ENCODE measurements at regions not wholly inside any gene's neighbourhood (a gene's known extent, or its start where the extent isn't known, plus 50 kb on each side); places are given as distances from the start of the nearest gene placed in this dataset.

GRCh38 chr10:119996944-119997343 lies 104.4 kb downstream of the SEC23IP start:
- POLR2A ChIA-PET, result no interaction called here
- Mint-ChIP-seq H3K4me1 (no peaks in the 10 kb centered on the region), H3K27me3 (peaks cover 23 to 30% of the 10 kb centered on the region in 2 donors), H3K27ac (no peak overlapping the region), H3K4me3 (no peak overlapping the region), H3K9me3 (peaks cover 16 to 28% (median 17%) of the 10 kb centered on the region in 3 donors), H3K36me3 (no peaks in the 10 kb centered on the region)
- H3K4me3 ChIP-seq (ENCODE audit: control insufficient read depth in 1 of 2, extremely low read depth in 1 of 2, low read length in 1 of 2), result no peak overlapping the region
- no peaks in the 10 kb centered on the region for H3K4me1 ChIP-seq (ENCODE audit: control insufficient read depth in 1 of 2, extremely low read depth in 1 of 2, insufficient read depth in 2 of 2, low read length in 2 of 2)
- ATAC-seq (replicated peaks in 1 of 4) (no peak), DNase-seq (no peak)
- no peak overlapping the region for H3K27ac ChIP-seq (ENCODE audit: low read length)
- H3K9me3 ChIP-seq, result no peaks in the 10 kb centered on the region
- no peaks in the 10 kb centered on the region for H3K36me3 ChIP-seq (ENCODE audit: control insufficient read depth in 2 of 2, extremely low read depth in 1 of 2, insufficient read depth in 1 of 2, low read length in 1 of 2)
- CTCF ChIA-PET, result no interaction called here
- peaks cover 0 to 6% of the 10 kb centered on the region in 2 experiments for H3K27me3 ChIP-seq (replicated peaks in 1 of 2; ENCODE audit: control insufficient read depth in 2 of 2, extremely low read depth in 1 of 2, insufficient read depth in 2 of 2, low read length in 1 of 2)

GRCh38 chr10:119997429-119997828 lies 104.9 kb downstream of the SEC23IP start:
- H3K9me3 ChIP-seq, result no peaks in the 10 kb centered on the region
- H3K27ac Mint-ChIP-seq, result no peak overlapping the region
- no peaks in the 10 kb centered on the region for H3K4me1 ChIP-seq (ENCODE audit: control insufficient read depth in 1 of 2, extremely low read depth in 1 of 2, insufficient read depth in 2 of 2, low read length in 2 of 2)
- no peak overlapping the region for H3K4me3 Mint-ChIP-seq
- CTCF ChIA-PET, result no interaction called here
- no peak for ATAC-seq (replicated peaks in 1 of 4)
- H3K27me3 Mint-ChIP-seq, result peaks cover 27 to 28% of the 10 kb centered on the region in 2 donors
- H3K36me3 Mint-ChIP-seq, result no peaks in the 10 kb centered on the region
- no peak for DNase-seq
- H3K36me3 ChIP-seq (ENCODE audit: control insufficient read depth in 2 of 2, extremely low read depth in 1 of 2, insufficient read depth in 1 of 2, low read length in 1 of 2), result no peaks in the 10 kb centered on the region
- peaks cover 0 to 10% of the 10 kb centered on the region in 2 experiments for H3K27me3 ChIP-seq (replicated peaks in 1 of 2; ENCODE audit: control insufficient read depth in 2 of 2, extremely low read depth in 1 of 2, insufficient read depth in 2 of 2, low read length in 1 of 2)
- H3K9me3 Mint-ChIP-seq, result peaks cover 16 to 28% (median 17%) of the 10 kb centered on the region in 3 donors
- no peak overlapping the region for H3K4me3 ChIP-seq (ENCODE audit: control insufficient read depth in 1 of 2, extremely low read depth in 1 of 2, low read length in 1 of 2)
- H3K27ac ChIP-seq (ENCODE audit: low read length), result no peak overlapping the region
- POLR2A ChIA-PET, result no interaction called here
- H3K4me1 Mint-ChIP-seq, result no peaks in the 10 kb centered on the region
- WGBS (ENCODE audit: insufficient coverage), result 86% methylated on average over 1 of the region's 2 CpGs

- H3K4me3 ChIP-seq (ENCODE audit: control insufficient read depth in 1 of 2, extremely low read depth in 1 of 2, low read length in 1 of 2), result no peak overlapping the region
- H3K9me3 Mint-ChIP-seq, result peaks cover 0 to 5% (median 5%) of the 10 kb centered on the region in 3 donors
- 40% methylated on average over 1 of the region's 5 CpGs for WGBS (ENCODE audit: insufficient coverage)
- no peaks in the 10 kb centered on the region for H3K9me3 ChIP-seq
- ChIA-PET POLR2A (no interaction called here), CTCF (no interaction called here)
- no peak overlapping the region for H3K27ac Mint-ChIP-seq
- H3K4me1 ChIP-seq (ENCODE audit: control insufficient read depth in 1 of 2, extremely low read depth in 1 of 2, insufficient read depth in 2 of 2, low read length in 2 of 2), result no peaks in the 10 kb centered on the region
- H3K27ac ChIP-seq (ENCODE audit: low read length), result no peak overlapping the region
- no peaks in the 10 kb centered on the region for H3K36me3 Mint-ChIP-seq
- H3K36me3 ChIP-seq (ENCODE audit: control insufficient read depth in 2 of 2, extremely low read depth in 1 of 2, insufficient read depth in 1 of 2, low read length in 1 of 2), result no peaks in the 10 kb centered on the region
- DNase-seq (no peak), ATAC-seq (replicated peaks in 1 of 4) (no peak)
- no peaks in the 10 kb centered on the region for H3K4me1 Mint-ChIP-seq
- H3K4me3 Mint-ChIP-seq, result no peak overlapping the region
- H3K27me3 ChIP-seq (replicated peaks in 1 of 2; ENCODE audit: control insufficient read depth in 2 of 2, extremely low read depth in 1 of 2, insufficient read depth in 2 of 2, low read length in 1 of 2), result peaks cover 2 to 18% of the 10 kb centered on the region in 2 experiments
- H3K27me3 Mint-ChIP-seq, result peaks cover 34 to 37% of the 10 kb centered on the region in 2 donors
Observed at GRCh38 chr10:120002785-120003184, 110.3 kb downstream of the SEC23IP start.

DNA sequence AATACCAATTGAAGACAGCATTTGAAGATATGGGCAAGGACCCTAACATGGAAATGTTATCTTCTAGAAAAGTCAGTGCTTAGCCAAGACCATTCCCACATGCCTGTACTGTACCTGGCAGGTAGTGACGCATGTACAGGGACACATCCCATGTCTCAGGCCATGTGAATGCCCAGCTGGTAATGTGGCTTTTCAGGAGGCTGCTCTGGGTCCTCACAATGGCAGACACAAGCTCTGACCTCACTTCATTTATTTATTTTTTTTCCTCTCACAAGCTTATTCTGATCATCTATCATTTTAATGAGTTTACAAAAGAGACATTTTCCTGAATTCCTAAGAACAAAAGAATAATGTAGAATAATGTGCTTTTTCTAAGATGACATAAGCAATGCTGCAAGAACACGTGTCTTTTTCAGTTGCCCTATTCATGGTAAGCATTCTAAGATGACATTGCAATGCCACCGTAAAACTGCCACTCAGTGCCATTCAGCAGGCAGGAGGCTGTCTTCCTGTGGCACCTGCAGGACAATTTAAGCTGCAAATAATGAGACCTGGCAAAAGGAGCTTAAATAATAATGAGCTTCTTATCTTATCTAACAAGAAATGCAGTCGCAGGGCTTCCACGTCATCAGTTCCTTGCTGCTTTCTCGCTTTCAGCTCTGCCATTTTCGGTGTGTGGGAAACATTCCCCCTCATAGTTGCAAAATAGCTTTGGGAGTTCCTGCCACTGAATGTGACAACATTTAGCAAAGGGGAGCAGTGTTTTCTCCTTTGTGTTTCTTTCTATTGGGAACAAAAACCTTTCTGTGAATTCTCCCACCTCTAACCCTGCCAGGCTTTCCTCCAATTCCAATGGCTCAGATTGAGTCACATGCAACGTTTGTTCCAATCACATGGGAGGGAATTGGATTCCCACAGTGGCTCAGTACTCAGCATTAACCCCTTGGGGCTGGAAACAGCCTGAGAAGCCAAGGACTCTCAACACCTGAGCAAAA lies 113.0 kb downstream of the SEC23IP start:
- no peaks in the 10 kb centered on the region for H3K36me3 ChIP-seq (ENCODE audit: control insufficient read depth in 2 of 2, extremely low read depth in 1 of 2, insufficient read depth in 1 of 2, low read length in 1 of 2)
- no peak overlapping the region for H3K4me3 ChIP-seq (ENCODE audit: control insufficient read depth in 1 of 2, extremely low read depth in 1 of 2, low read length in 1 of 2)
- H3K27me3 ChIP-seq (replicated peaks in 1 of 2; ENCODE audit: control insufficient read depth in 2 of 2, extremely low read depth in 1 of 2, insufficient read depth in 2 of 2, low read length in 1 of 2), result peaks cover 6 to 24% of the 10 kb centered on the region in 2 experiments
- Mint-ChIP-seq H3K4me3 (no peak overlapping the region), H3K27ac (no peak overlapping the region), H3K36me3 (no peaks in the 10 kb centered on the region), H3K27me3 (peaks cover 34 to 38% of the 10 kb centered on the region in 2 donors), H3K9me3 (no peaks in the 10 kb centered on the region), H3K4me1 (no peaks in the 10 kb centered on the region)
- no peaks in the 10 kb centered on the region for H3K9me3 ChIP-seq
- CTCF ChIA-PET, result no interaction called here
- ATAC-seq (replicated peaks in 1 of 4) (no peak), DNase-seq (no peak)
- no peak overlapping the region for H3K27ac ChIP-seq (ENCODE audit: low read length)
- H3K4me1 ChIP-seq (ENCODE audit: control insufficient read depth in 1 of 2, extremely low read depth in 1 of 2, insufficient read depth in 2 of 2, low read length in 2 of 2), result no peaks in the 10 kb centered on the region
- 60% methylated on average over 6 of the region's 8 CpGs for WGBS (ENCODE audit: insufficient coverage)
- POLR2A ChIA-PET, result no interaction called here

- no CpG with 5 or more reads among the region's 2 CpGs for WGBS (ENCODE audit: insufficient coverage)
- CTCF ChIA-PET, result no interaction called here
- DNase-seq (no peak), ATAC-seq (replicated peaks in 1 of 4) (no peak)
- Mint-ChIP-seq H3K4me3 (no peak overlapping the region), H3K4me1 (no peaks in the 10 kb centered on the region), H3K36me3 (no peaks in the 10 kb centered on the region), H3K9me3 (no peaks in the 10 kb centered on the region), H3K27me3 (peaks cover 41 to 51% of the 10 kb centered on the region in 2 donors), H3K27ac (no peak overlapping the region)
- no peaks in the 10 kb centered on the region for H3K36me3 ChIP-seq (ENCODE audit: control insufficient read depth in 2 of 2, extremely low read depth in 1 of 2, insufficient read depth in 1 of 2, low read length in 1 of 2)
- no peak overlapping the region for H3K27ac ChIP-seq (ENCODE audit: low read length)
- H3K4me3 ChIP-seq (ENCODE audit: control insufficient read depth in 1 of 2, extremely low read depth in 1 of 2, low read length in 1 of 2), result no peak overlapping the region
- no peaks in the 10 kb centered on the region for H3K9me3 ChIP-seq
- no peaks in the 10 kb centered on the region for H3K4me1 ChIP-seq (ENCODE audit: control insufficient read depth in 1 of 2, extremely low read depth in 1 of 2, insufficient read depth in 2 of 2, low read length in 2 of 2)
- POLR2A ChIA-PET, result no interaction called here
- peaks cover 7 to 33% of the 10 kb centered on the region in 2 experiments for H3K27me3 ChIP-seq (replicated peaks in 1 of 2; ENCODE audit: control insufficient read depth in 2 of 2, extremely low read depth in 1 of 2, insufficient read depth in 2 of 2, low read length in 1 of 2)
Observed at GRCh38 chr10:120007261-120007660, 114.7 kb downstream of the SEC23IP start.

- WGBS (ENCODE audit: insufficient coverage), result 52% methylated on average over 42 of the region's 43 CpGs
- Histone ChIP-seq H3K27me3 (replicated peaks in 1 of 2; ENCODE audit: control insufficient read depth in 2 of 2, extremely low read depth in 1 of 2, insufficient read depth in 2 of 2, low read length in 1 of 2) (peaks cover 12 to 25% of the 10 kb centered on the region in 2 experiments), H3K9me3 (no peaks in the 10 kb centered on the region), H3K4me1 (ENCODE audit: control insufficient read depth in 1 of 2, extremely low read depth in 1 of 2, insufficient read depth in 2 of 2, low read length in 2 of 2) (no peaks in the 10 kb centered on the region), H3K4me3 (ENCODE audit: control insufficient read depth in 1 of 2, extremely low read depth in 1 of 2, low read length in 1 of 2) (no peak overlapping the region), H3K27ac (ENCODE audit: low read length) (no peak overlapping the region), H3K36me3 (ENCODE audit: control insufficient read depth in 2 of 2, extremely low read depth in 1 of 2, insufficient read depth in 1 of 2, low read length in 1 of 2) (no peaks in the 10 kb centered on the region)
- H3K4me3 Mint-ChIP-seq, result no peak overlapping the region
- no peak overlapping the region for H3K27ac Mint-ChIP-seq
- CTCF ChIA-PET, result no interaction called here
- POLR2A ChIA-PET, result no interaction called here
- peaks cover 42 to 51% of the 10 kb centered on the region in 2 donors for H3K27me3 Mint-ChIP-seq
- DNase-seq (no peak), ATAC-seq (replicated peaks in 1 of 4) (no peak)
- no peaks in the 10 kb centered on the region for H3K36me3 Mint-ChIP-seq
- no peaks in the 10 kb centered on the region for H3K9me3 Mint-ChIP-seq
- no peaks in the 10 kb centered on the region for H3K4me1 Mint-ChIP-seq
Observed at GRCh38 chr10:120011359-120012130, 119.0 kb downstream of the SEC23IP start.
